ENCODE measurements at regions not wholly inside any gene's neighbourhood (a gene's known extent, or its start where the extent isn't known, plus 50 kb on each side); places are given as distances from the start of the nearest gene placed in this dataset.

GRCh38 chr6:153963352-153963751 lies 75.7 kb upstream of the OPRM1 start:
- no peak overlapping the region for H4K91ac ChIP-seq (ENCODE audit: insufficient read depth, low read depth, low read length)
- no peak overlapping the region for H3K14ac ChIP-seq (replicated peaks; ENCODE audit: low read depth, low read length)
- ChIA-PET CTCF (interaction anchor here (0.6 kb wide), 1 partner anchor 69 kb away, joined by 9 read pairs; no protein-coding TSS in a partner anchor), POLR2A (ENCODE audit: unreplicated experiment) (interaction anchor here (0.6 kb wide), 1 partner anchor 90 kb away, joined by 3 read pairs; no protein-coding TSS in a partner anchor)
- TF ChIP-seq CEBPB (IDR thresholded peaks at IDR 0.05; ENCODE audit: low read depth, low read length) (no peak), SMC3 (IDR thresholded peaks at IDR 0.05; ENCODE audit: low read depth, low read length) (no peak), FOS (IDR thresholded peaks at IDR 0.05; ENCODE audit: low read depth, low read length) (no peak), CTCF (conservative IDR thresholded peaks at IDR 0.05; ENCODE audit: low read depth, low read length) (no peak), RAD21 (IDR thresholded peaks at IDR 0.05; ENCODE audit: low read length) (no peak), MAFK (IDR thresholded peaks at IDR 0.05; ENCODE audit: low read depth, low read length) (no peak), CHD1 (IDR thresholded peaks at IDR 0.05; ENCODE audit: low read depth, low read length) (no peak), MXI1 (IDR thresholded peaks at IDR 0.05; ENCODE audit: borderline replicate concordance, low read depth, low read length) (no peak), RCOR1 (IDR thresholded peaks at IDR 0.05; ENCODE audit: insufficient replicate concordance, low read length) (no peak), MAZ (IDR thresholded peaks at IDR 0.05; ENCODE audit: borderline replicate concordance, low read depth, low read length) (no peak), NFE2L2 (IDR thresholded peaks at IDR 0.05; ENCODE audit: low read depth, low read length) (no peak), BHLHE40 (IDR thresholded peaks at IDR 0.05; ENCODE audit: low read depth, low read length) (no peak), POLR2A (IDR thresholded peaks at IDR 0.05; ENCODE audit: low read depth, low read length) (no peak), USF2 (IDR thresholded peaks at IDR 0.05; ENCODE audit: low read depth, low read length) (no peak), RFX5 (IDR thresholded peaks at IDR 0.05; ENCODE audit: low read depth, low read length) (no peak)
- TF ChIP-seq, protein P1, sequence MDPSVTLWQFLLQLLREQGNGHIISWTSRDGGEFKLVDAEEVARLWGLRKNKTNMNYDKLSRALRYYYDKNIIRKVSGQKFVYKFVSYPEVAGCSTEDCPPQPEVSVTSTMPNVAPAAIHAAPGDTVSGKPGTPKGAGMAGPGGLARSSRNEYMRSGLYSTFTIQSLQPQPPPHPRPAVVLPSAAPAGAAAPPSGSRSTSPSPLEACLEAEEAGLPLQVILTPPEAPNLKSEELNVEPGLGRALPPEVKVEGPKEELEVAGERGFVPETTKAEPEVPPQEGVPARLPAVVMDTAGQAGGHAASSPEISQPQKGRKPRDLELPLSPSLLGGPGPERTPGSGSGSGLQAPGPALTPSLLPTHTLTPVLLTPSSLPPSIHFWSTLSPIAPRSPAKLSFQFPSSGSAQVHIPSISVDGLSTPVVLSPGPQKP (IDR thresholded peaks at IDR 0.05; ENCODE audit: borderline replicate concordance, low read depth, low read length) = no peak
- H3K18ac ChIP-seq (ENCODE audit: low read depth, low read length) = no peak overlapping the region
- no peaks in the 10 kb centered on the region for H3K79me1 ChIP-seq (ENCODE audit: low read depth in 1 of 2, low read length in 2 of 2)
- H2AK9ac ChIP-seq (replicated peaks; ENCODE audit: low read depth, low read length, poor library complexity) = no peak overlapping the region
- in situ Hi-C loops (cut with MboI; ENCODE audit: low sequenced_read_pairs) = no loop called here
- H3K4me2 ChIP-seq (ENCODE audit: low read depth, low read length) = no peak overlapping the region
- H4K5ac ChIP-seq (ENCODE audit: low read depth, low read length) = no peak overlapping the region
- H2BK120ac ChIP-seq (ENCODE audit: low read depth, low read length) = no peak overlapping the region
- no TSS peak for BruUV-seq (replicated peaks)
- H3K27me3 ChIP-seq (ENCODE audit: control insufficient read depth, insufficient read depth, low read length) = no peaks in the 10 kb centered on the region
- no peak overlapping the region for H2BK5ac ChIP-seq (ENCODE audit: low read depth, low read length, poor library complexity, severe bottlenecking)
- H2BK20ac ChIP-seq (ENCODE audit: low read depth, low read length) = no peak overlapping the region
- H4K20me1 ChIP-seq (ENCODE audit: insufficient read depth, low read length) = no peaks in the 10 kb centered on the region
- intact Hi-C loops (cut with micrococcal nuclease) = no loop called here
- H2AFZ ChIP-seq (replicated peaks; ENCODE audit: low read length, poor library complexity) = no peak overlapping the region
- H3K36me3 ChIP-seq (ENCODE audit: control insufficient read depth, insufficient read depth, low read length) = no peaks in the 10 kb centered on the region
- no peaks in the 10 kb centered on the region for H3K9me1 ChIP-seq (ENCODE audit: insufficient read depth, low read length)
- no peak for DNase-seq
- no peak overlapping the region for H2BK15ac ChIP-seq (ENCODE audit: low read depth, low read length)
- dilution Hi-C loops (cut with HindIII; ENCODE audit: low sequenced_read_pairs, unreplicated experiment) = no loop called here
- H3K4me3 ChIP-seq (ENCODE audit: insufficient read depth, low read depth, low read length) = no peak overlapping the region
- H3K56ac ChIP-seq (ENCODE audit: extremely low read depth, insufficient read depth, low read length) = no peak overlapping the region
- H3K9ac ChIP-seq (ENCODE audit: low read depth, low read length) = no peak overlapping the region
- no peak overlapping the region for H4K8ac ChIP-seq (ENCODE audit: low read depth in 2 of 2, low read length in 2 of 2)
- H3K27ac ChIP-seq (ENCODE audit: insufficient read depth, low read length) = no peak overlapping the region
- H3K4me1 ChIP-seq (ENCODE audit: control insufficient read depth, insufficient read depth, low read length) = no peaks in the 10 kb centered on the region
- no CpG with 5 or more reads among the region's 3 CpGs for WGBS, 2 experiments (ENCODE audit: extremely low coverage in 2 of 2, insufficient read length in 1 of 2)
- no peak overlapping the region for H2AK5ac ChIP-seq (ENCODE audit: low read depth, low read length)
- no peak for ATAC-seq (ENCODE audit: low read depth)
- peaks cover 4% of the 10 kb centered on the region for H3K9me3 ChIP-seq (ENCODE audit: control insufficient read depth, insufficient read depth, low read length)
- no peak overlapping the region for H3K23ac ChIP-seq (ENCODE audit: low read depth, low read length)
- H3K4ac ChIP-seq (ENCODE audit: low read depth, low read length) = no peak overlapping the region
